Muscle layer of duodenum (tissue), 2 donors: ENCODE measurements at regions not wholly inside any gene's neighbourhood (a gene's known extent, or its start where the extent isn't known, plus 50 kb on each side); places are given as distances from the start of the nearest gene placed in this dataset.

Experiments
- H3K27ac ChIP-seq: one replicate; pipeline ENCODE4 v1.7.0; 2013; ENCODE audit warnings: mild to moderate bottlenecking, low read length
- H3K27me3 ChIP-seq: one replicate; pipeline ENCODE4 v1.7.0; 2013; ENCODE audit warnings: low read depth, mild to moderate bottlenecking, control low read depth, low read length
- H3K36me3 ChIP-seq, 2 donors: one replicate each; pipeline ENCODE4 v1.7.0; 2013; ENCODE audit warnings: low read length in 2 of 2, control low read depth in 1 of 2, mild to moderate bottlenecking in 1 of 2; ENCODE audit not compliant: insufficient read depth in 2 of 2, control insufficient read depth in 1 of 2
- H3K4me1 ChIP-seq, 2 donors: one replicate each; pipeline ENCODE4 v1.7.0; 2013; ENCODE audit warnings: low read length in 2 of 2, mild to moderate bottlenecking in 2 of 2, control low read depth in 1 of 2, moderate library complexity in 1 of 2; ENCODE audit not compliant: insufficient read depth in 2 of 2, control insufficient read depth in 1 of 2
- H3K4me3 ChIP-seq, 2 donors: one replicate each; pipeline ENCODE4 v1.7.0; 2013; ENCODE audit warnings: low read length in 2 of 2, low read depth in 1 of 2, mild to moderate bottlenecking in 1 of 2
- H3K9me3 ChIP-seq, 2 donors: one replicate each; pipeline ENCODE4 v1.7.0; 2013; ENCODE audit warnings: low read length in 2 of 2, control low read depth in 1 of 2, mild to moderate bottlenecking in 1 of 2; ENCODE audit not compliant: control insufficient read depth in 1 of 2
- donor health status: healthy.

- Histone ChIP-seq H3K27me3 (no peaks in the 10 kb centered on the region), H3K36me3 (no peaks in the 10 kb centered on the region), H3K9me3 (no peaks in the 10 kb centered on the region), H3K27ac (no peak overlapping the region), H3K4me3 (no peak overlapping the region), H3K4me1 (no peaks in the 10 kb centered on the region)
These were observed 752.0 kb downstream of the QKI start for GRCh38 chr6:164166515-164166914.

GRCh38 chr6:164164876-164165275, 750.4 kb downstream of the QKI start:
- Histone ChIP-seq H3K27ac (no peak overlapping the region), H3K9me3 (no peaks in the 10 kb centered on the region), H3K36me3 (no peaks in the 10 kb centered on the region), H3K27me3 (no peaks in the 10 kb centered on the region), H3K4me3 (no peak overlapping the region), H3K4me1 (no peaks in the 10 kb centered on the region)

- Histone ChIP-seq H3K27ac (no peak overlapping the region), H3K4me1 (no peaks in the 10 kb centered on the region)
These were observed 748.7 kb downstream of the QKI start for GRCh38 chr6:164163239-164163638.

GRCh38 chr6:164159061-164159460, 744.5 kb downstream of the QKI start:
- Histone ChIP-seq H3K4me3 (no peak overlapping the region), H3K27ac (no peak overlapping the region), H3K36me3 (no peaks in the 10 kb centered on the region), H3K9me3 (no peaks in the 10 kb centered on the region), H3K27me3 (no peaks in the 10 kb centered on the region), H3K4me1 (no peaks in the 10 kb centered on the region)

More at GRCh38 chr6:164163239-164163638, 748.7 kb downstream of the QKI start:
- H3K27me3 ChIP-seq: no peaks in the 10 kb centered on the region
- no peak overlapping the region for H3K4me3 ChIP-seq
- no peaks in the 10 kb centered on the region for H3K36me3 ChIP-seq
- no peaks in the 10 kb centered on the region for H3K9me3 ChIP-seq

- H3K27ac ChIP-seq: no peak overlapping the region
- H3K9me3 ChIP-seq: no peaks in the 10 kb centered on the region
These were observed 740.1 kb downstream of the QKI start for GRCh38 chr6:164154588-164154987.

GRCh38 chr6:164152611-164153010, 738.1 kb downstream of the QKI start:
- no peaks in the 10 kb centered on the region for H3K27me3 ChIP-seq
- no peak overlapping the region for H3K27ac ChIP-seq
- H3K36me3 ChIP-seq: no peaks in the 10 kb centered on the region
- no peaks in the 10 kb centered on the region for H3K9me3 ChIP-seq
- H3K4me1 ChIP-seq: no peaks in the 10 kb centered on the region
- no peak overlapping the region for H3K4me3 ChIP-seq

More at GRCh38 chr6:164154588-164154987, 740.1 kb downstream of the QKI start:
- Histone ChIP-seq H3K27me3 (no peaks in the 10 kb centered on the region), H3K4me3 (no peak overlapping the region), H3K36me3 (no peaks in the 10 kb centered on the region), H3K4me1 (no peaks in the 10 kb centered on the region)

- H3K4me3 ChIP-seq: peak overlapping the region in 1 of 2 donors; percentile 1
- H3K4me1 ChIP-seq: no peaks in the 10 kb centered on the region
- no peaks in the 10 kb centered on the region for H3K27me3 ChIP-seq
- H3K27ac ChIP-seq: no peak overlapping the region
- no peaks in the 10 kb centered on the region for H3K36me3 ChIP-seq
- H3K9me3 ChIP-seq: no peaks in the 10 kb centered on the region
These were observed 736.9 kb downstream of the QKI start for GRCh38 chr6:164151161-164152120.

- Histone ChIP-seq H3K27ac (no peak overlapping the region), H3K9me3 (no peaks in the 10 kb centered on the region), H3K36me3 (no peaks in the 10 kb centered on the region), H3K4me3 (no peak overlapping the region), H3K4me1 (no peaks in the 10 kb centered on the region), H3K27me3 (no peaks in the 10 kb centered on the region)
These were observed 735.7 kb downstream of the QKI start for GRCh38 chr6:164150232-164150631.

GRCh38 chr6:164148788-164149187, 734.3 kb downstream of the QKI start:
- no peaks in the 10 kb centered on the region for H3K9me3 ChIP-seq
- H3K36me3 ChIP-seq: no peaks in the 10 kb centered on the region
- H3K4me1 ChIP-seq: no peaks in the 10 kb centered on the region
- H3K4me3 ChIP-seq: no peak overlapping the region
- H3K27me3 ChIP-seq: no peaks in the 10 kb centered on the region
- H3K27ac ChIP-seq: no peak overlapping the region

GRCh38 chr6:164144316-164144715, 729.8 kb downstream of the QKI start:
- no peaks in the 10 kb centered on the region for H3K9me3 ChIP-seq
- H3K36me3 ChIP-seq: no peaks in the 10 kb centered on the region
- H3K27ac ChIP-seq: no peak overlapping the region
- no peaks in the 10 kb centered on the region for H3K27me3 ChIP-seq
- no peaks in the 10 kb centered on the region for H3K4me1 ChIP-seq
- no peak overlapping the region for H3K4me3 ChIP-seq

GRCh38 chr6:164142322-164142721, 727.8 kb downstream of the QKI start:
- Histone ChIP-seq H3K27me3 (no peaks in the 10 kb centered on the region), H3K27ac (no peak overlapping the region), H3K9me3 (no peaks in the 10 kb centered on the region), H3K36me3 (no peaks in the 10 kb centered on the region), H3K4me1 (no peaks in the 10 kb centered on the region), H3K4me3 (no peak overlapping the region)
